ENCODE measurements at regions not wholly inside any gene's neighbourhood (a gene's known extent, or its start where the extent isn't known, plus 50 kb on each side); places are given as distances from the start of the nearest gene placed in this dataset.

GRCh38 chr12:24721191-24721590 is 227.7 kb downstream of the BCAT1 start:
- DNase-seq, result no peak

DNA sequence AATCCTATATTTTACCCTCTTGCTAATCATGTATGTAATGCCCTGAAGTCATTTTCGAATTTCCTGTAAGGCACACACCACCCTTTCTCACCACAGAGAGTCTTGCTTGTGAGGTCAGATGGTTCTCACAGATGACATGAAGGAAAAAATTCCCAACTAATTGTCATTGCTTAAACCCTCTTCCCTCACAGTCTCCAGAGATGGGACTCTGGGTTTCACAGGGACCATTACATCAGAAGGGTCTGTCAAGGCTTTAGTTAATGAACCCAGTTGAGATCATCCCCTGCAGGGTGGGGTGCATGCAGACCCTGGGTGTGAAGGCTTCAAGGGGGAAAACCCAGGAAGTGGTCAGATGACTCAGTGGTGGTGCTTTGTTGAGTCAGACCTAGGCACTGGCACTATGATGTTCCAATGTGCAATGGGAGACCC is 229.6 kb downstream of the BCAT1 start:
- peak; percentile 52 to 75 (median 54) for DNase-seq

- peak in 2 of 4 experiments; percentile 38 to 43 for DNase-seq
Measured at GRCh38 chr12:24718617-24719016, 230.3 kb downstream of the BCAT1 start.

DNA sequence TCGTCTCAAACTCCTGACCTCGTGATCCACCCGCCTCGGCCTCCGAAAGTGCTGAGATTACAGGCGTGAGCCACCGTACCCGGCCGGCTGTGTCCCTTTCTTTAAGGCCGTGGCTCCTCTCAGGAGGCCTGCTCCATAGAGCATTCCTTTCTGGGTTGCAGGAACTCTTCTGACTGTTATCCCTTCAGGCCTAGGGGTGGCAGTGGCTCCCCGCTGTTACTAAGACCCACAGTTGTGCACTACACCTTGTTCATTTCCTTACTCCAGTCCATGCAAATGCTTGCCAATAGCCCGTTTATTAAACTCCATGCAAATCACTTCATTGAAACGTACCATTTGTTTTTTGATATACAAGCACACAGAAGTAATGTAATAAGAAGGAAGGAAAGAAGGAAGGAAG is 234.7 kb downstream of the BCAT1 start:
- no peak for DNase-seq

- DNase-seq, result peak; percentile 24 to 56 (median 44)
Measured at GRCh38 chr12:24711056-24712008, 237.6 kb downstream of the BCAT1 start.

DNA sequence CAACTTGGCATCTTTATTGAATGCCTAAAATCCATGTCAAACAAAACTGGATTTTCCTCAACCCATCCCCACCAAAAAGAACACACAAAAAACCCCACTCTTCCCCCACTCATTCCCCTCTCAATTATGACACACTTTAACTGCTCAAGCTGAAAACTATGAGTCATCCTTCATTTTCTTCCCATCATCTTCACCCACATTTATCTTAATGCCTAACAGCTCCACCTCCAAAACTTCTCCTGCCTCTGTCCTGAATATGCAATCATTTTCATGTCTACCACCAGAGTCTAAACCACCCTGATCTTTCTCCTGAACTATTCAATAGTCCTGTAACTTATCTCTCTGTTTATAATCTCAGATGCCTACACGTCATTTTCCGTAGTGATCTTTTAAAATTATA is 239.7 kb downstream of the BCAT1 start:
- DNase-seq, result peak in 1 of 4 experiments; percentile 30

GRCh38 chr12:24708718-24709117 is 240.2 kb downstream of the BCAT1 start:
- no peak for DNase-seq

DNA sequence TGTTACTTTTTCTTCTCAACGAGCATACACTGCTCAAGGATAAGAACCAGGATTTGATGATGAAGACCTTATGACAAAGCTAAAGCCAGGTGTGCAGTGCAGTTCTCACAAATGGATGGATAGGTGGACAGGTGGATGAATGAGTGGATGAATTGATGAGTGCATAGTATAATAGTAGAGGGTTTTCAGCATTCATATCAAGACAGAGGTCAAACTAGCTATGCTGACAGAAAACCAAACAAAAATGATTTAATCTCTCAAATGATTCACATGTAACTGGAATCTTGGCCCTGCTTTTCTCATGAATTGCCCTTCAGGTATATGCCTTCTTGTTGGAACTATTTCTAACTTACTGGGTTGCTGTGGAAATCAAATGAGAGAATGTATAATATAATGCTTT is 240.9 kb downstream of the BCAT1 start:
- DNase-seq, result no peak

GRCh38 chr12:24707334-24707733 is 241.6 kb downstream of the BCAT1 start:
- no peak for DNase-seq

GRCh38 chr12:24705741-24706358 is 243.1 kb downstream of the BCAT1 start:
- peak; percentile 22 to 75 (median 52) for DNase-seq

- DNase-seq, result no peak
Measured at GRCh38 chr12:24705216-24705615, 243.7 kb downstream of the BCAT1 start.

DNA sequence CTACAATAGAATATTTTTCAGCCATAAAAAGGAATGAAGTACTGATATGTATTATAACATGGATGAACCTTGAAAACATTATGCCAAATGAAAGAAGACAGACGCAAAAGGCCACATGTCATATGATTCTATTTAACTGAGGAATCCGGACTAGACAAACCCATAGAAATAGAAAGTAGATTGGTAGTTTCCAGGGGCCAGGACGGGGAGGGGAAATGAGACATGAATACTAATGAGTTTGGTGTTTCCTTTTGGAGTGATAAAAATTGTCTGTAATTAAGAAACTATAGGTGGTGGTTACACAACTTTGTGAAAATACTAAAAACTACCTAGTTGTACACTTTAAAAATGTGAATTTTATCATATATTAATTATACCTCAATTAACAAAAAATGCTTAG is 247.6 kb downstream of the BCAT1 start:
- DNase-seq, result no peak

GRCh38 chr12:24698972-24699371 is 249.9 kb downstream of the BCAT1 start:
- no peak for DNase-seq

DNA sequence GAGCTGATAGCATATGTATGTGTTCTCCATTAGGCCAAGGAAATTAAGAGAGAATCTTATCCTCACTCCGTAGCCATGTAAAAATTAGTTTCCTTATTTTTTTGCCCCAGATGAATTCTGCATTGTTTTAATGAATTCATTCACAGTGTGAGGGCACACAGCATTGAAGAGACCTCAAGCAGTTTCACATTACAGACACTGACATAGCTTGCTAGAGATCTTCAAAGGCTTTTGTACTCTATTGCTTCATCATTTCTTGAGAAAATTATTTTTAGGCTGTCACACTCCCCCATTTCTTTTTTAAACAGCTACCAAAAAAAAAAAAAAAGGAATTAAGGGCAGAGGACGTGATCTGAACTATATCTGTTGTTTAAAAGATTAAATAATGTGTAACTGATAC is 251.1 kb downstream of the BCAT1 start:
- no peak for DNase-seq

GRCh38 chr12:24697295-24697694 is 251.6 kb downstream of the BCAT1 start:
- DNase-seq, result no peak

GRCh38 chr12:24696800-24697199 is 252.1 kb downstream of the BCAT1 start:
- DNase-seq, result no peak

DNA sequence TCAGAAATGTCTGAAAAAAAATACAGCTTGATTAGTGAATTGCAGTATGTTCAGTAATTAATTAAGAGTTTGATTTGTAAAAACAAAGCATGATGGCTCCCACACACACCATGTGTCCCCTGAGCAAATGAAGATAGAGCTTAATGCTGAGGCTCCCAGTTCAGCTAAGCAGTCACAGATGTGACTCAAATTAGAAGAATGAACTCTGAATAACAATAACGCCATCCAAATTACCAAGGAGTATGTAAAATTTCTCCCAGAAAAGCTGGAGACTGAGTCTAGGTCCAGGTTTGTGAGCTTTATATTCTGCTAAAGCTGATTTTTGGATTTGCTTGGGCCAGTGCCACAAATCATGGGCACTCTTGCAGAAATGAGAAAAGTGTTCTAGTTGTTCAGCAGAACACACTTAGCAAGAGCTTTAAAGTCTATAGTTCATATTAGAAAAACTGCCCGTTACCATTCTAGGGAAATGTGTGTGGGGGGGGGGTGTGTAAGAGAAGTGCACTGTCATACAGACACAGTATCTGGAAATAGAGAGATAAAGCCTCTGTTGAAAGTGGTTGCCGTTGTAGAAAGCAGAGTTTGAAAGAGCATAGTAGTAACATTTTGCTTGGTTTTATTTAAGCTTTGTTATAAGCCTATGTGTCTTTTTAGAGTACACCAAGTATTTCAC is 253.1 kb downstream of the BCAT1 start:
- DNase-seq, result no peak

DNA sequence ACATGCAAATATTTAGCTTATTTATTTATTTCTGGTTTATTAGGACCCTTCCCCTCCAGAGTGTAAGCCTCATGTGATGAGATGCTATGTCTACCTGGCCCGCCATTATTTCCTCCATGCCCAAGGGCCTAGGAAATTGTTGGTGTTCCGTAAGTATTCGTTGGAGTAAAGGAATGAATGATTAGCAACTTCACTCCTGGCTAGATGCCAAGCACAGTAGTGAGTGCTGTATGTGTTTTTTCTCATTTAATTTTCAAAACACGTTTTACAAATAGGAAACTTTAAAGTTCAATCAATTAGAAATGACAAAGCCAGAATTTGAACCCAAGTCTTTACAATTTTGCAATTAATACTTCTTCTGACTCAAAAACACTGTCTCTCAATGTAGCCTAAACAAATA is 253.8 kb downstream of the BCAT1 start:
- DNase-seq, result no peak

DNA sequence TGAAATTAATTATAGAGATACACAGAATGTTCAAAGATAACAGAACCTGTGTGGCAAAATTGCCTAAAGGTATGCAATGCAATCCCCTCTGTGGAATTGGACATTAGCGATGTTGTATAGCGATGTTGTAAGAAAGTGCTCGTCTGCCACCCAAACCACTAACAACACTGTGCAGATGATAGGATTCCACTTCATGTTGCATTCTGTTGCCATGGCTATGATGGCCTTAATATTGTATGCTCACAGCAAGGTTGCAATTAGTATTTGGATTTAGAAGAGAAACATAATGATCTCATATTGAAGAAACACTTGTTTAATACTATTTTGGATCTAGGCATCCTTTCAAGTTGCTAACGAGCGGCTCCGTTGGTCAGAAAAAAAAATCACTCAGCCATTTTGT is 260.3 kb downstream of the BCAT1 start:
- no peak for DNase-seq

DNA sequence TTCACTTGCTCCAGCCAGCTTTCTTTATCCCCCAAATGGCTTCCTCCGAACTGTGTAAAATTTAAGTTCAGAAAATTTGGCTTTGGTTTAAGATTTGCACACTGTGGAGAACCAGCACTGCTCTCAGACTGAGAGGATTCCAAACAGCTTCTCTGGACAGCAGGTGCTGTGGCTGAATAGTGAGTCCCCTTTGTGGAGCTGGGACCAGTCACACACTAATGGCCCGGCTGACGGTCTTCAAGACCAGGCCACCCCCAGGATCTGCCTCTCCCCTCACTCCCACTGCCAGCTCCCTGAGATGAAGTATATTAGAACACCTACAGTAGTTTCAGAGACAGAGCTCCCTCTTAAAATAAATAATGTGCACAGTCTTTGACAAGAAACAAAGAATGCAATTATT is 267.3 kb downstream of the BCAT1 start:
- DNase-seq, result no peak

- peak; percentile 28 to 76 (median 56) for DNase-seq
Measured at GRCh38 chr12:24679126-24679525, 269.8 kb downstream of the BCAT1 start.

DNA sequence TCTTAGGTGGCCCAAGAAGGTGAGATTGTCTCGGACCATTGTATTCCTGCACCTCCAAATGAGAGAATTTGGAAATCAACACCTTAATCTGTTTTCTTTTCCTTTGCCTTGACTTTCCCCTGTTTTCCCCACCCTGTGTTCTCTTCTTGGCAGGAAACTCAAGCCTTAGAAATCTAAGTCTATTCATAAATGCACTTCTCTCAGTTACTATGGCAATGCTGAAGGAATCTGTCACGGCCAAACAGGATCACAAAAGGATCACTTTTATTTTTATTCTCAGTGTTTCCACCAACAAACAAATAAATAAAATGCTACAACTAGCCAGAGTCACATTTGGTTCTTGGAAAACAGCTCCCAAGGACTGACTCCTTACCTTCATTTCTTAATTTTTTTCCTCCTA is 270.5 kb downstream of the BCAT1 start:
- no peak for DNase-seq

GRCh38 chr12:24668563-24668962 is 280.3 kb downstream of the BCAT1 start:
- no peak for DNase-seq

Measured in suppressor macrophage (primary cell).